Retinal pigment epithelial cell (primary cell): ENCODE measurements at regions not wholly inside any gene's neighbourhood (a gene's known extent, or its start where the extent isn't known, plus 50 kb on each side); places are given as distances from the start of the nearest gene placed in this dataset.

Experiments used
- DNase-seq: peaks from one replicate; pipeline ENCODE4 v3.0.0-alpha.2; 2010; ENCODE audit warnings: low read depth
- H3K4me3 ChIP-seq: 2 replicates; pipeline ENCODE4 v1.5.1; 2011; ENCODE audit warnings: mild to moderate bottlenecking, low read length, control low read depth, moderate library complexity
- TF ChIP-seq, protein P1 (sequence below): conservative IDR thresholded peaks from 2 replicates; pipeline ENCODE4 v1.5.1; 2011; ENCODE audit warnings: low read depth, low read length, control low read depth, inconsistent platforms

DNA sequence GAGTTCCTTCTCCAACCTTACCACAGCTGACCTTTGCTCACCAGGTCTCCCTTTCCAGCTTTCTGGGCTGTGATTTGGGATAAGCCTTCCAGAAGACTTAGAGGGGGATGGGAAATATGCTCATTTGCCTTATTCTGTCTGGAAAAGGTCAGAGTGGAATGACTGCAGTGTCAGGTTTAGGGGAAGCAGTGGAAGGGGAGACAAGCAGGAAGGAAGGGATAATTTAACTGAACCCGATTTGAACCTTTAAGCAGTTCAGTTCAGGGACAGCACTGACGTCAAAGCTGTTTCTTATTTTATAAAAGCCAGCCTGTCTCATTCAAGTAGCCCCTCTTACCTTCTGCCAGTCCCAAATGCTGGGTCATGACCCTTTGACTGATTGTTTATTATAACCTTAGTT lies 418.4 kb upstream of the RARB start:
- DNase-seq = peak; percentile 73
- H3K4me3 ChIP-seq = no peak overlapping the region
- TF ChIP-seq, protein P1, sequence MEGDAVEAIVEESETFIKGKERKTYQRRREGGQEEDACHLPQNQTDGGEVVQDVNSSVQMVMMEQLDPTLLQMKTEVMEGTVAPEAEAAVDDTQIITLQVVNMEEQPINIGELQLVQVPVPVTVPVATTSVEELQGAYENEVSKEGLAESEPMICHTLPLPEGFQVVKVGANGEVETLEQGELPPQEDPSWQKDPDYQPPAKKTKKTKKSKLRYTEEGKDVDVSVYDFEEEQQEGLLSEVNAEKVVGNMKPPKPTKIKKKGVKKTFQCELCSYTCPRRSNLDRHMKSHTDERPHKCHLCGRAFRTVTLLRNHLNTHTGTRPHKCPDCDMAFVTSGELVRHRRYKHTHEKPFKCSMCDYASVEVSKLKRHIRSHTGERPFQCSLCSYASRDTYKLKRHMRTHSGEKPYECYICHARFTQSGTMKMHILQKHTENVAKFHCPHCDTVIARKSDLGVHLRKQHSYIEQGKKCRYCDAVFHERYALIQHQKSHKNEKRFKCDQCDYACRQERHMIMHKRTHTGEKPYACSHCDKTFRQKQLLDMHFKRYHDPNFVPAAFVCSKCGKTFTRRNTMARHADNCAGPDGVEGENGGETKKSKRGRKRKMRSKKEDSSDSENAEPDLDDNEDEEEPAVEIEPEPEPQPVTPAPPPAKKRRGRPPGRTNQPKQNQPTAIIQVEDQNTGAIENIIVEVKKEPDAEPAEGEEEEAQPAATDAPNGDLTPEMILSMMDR = no peak

DNA sequence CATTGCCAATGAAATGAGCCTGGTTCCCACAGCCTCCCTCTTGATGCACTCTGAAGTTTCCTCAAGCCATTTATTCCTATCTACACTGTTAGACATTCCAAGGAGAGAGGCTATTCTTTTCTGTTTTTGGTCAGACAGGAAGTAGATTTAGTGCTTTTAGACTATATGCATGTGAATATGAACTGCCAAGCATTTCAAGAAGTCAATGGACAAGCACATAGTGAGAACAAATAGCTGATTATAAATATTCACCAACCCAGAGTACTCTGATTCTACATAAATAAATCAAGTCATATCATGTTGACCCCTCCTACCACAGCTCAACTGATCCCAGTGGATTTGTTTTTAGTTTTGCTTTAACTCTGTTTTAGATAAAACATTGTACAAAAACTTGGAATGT lies 412.5 kb upstream of the RARB start:
- TF ChIP-seq, protein P1 = no peak
- no peak overlapping the region for H3K4me3 ChIP-seq
- no peak for DNase-seq

DNA sequence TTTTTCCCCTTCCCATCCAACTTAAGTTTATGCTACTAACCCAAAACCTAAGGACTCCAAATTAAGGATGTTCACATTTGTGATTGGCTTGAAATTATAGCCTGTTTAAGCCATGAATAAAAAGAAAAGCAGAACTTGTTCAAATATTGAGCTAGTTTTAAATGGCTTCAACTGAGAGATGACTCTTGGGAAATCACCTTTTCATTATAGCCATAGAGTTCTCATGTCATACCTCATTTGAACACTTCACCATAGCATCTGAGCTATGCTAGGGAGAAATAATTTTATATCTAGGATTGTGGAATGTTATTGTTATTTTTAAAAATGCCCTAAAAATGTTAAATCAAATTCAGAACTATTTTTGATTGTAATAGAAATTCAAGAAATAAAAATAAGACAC lies 409.2 kb upstream of the RARB start:
- no peak overlapping the region for H3K4me3 ChIP-seq
- TF ChIP-seq, protein P1 = no peak
- DNase-seq = no peak

DNA sequence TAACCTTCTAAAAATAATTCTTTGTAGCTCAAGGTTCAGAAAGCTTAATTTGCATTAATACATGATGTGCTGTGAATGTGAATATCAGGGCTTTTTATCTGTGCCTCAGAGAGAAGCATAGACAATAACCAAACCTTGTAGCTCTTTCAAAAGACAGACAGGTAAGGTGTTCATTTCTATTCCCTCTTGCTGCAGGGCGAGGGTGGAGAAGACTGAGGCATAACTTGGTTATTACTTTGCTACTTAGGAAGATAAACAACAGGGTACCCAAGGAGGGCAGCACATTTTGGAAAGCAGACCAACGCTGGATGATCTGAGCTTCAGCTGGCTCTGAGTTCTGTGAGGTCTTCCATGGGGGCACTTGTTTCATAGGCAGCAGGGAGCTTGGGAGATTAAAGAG lies 408.6 kb upstream of the RARB start:
- no peak overlapping the region for H3K4me3 ChIP-seq
- TF ChIP-seq, protein P1 = no peak
- no peak for DNase-seq

DNA sequence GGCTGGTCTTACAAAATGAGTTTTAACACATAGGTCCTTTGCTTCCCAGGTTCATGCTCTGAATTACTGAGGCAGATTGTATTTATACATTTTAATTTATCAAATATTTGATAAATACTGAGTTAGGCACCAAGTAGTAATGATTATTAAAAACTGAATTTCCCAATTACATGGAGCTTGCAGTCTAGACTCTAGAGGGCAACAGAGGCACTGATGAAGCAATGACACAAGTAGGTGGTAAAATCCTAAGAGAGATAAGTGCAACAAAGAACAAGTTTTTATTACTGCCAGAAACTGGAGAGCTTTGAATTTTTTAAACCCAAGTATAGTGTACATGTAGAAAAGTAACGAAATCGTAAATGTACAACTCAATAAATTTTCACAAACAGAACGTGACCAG lies 406.2 kb upstream of the RARB start:
- TF ChIP-seq, protein P1 = peak; percentile 76
- H3K4me3 ChIP-seq = no peak overlapping the region
- no peak for DNase-seq

DNA sequence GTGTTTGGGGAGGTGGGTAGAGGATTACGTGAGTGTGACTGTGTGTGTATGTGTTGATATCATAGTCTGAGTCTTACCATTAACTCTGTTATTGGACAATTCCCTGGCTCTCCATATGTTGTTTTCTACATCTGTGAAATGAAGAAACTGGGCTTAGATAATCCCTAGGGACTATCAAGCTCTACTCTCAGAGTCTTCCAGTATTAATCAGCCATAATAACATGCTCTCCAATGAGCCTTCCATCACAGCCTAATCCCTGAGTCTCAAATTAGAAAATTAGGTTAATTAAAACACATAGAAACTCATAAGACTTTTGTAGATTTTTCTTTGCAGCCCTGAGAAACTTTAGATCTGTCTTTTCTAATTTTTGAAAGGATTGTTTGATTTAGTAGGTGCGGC lies 404.2 kb upstream of the RARB start:
- no peak for DNase-seq
- H3K4me3 ChIP-seq = no peak overlapping the region
- TF ChIP-seq, protein P1 = no peak

DNA sequence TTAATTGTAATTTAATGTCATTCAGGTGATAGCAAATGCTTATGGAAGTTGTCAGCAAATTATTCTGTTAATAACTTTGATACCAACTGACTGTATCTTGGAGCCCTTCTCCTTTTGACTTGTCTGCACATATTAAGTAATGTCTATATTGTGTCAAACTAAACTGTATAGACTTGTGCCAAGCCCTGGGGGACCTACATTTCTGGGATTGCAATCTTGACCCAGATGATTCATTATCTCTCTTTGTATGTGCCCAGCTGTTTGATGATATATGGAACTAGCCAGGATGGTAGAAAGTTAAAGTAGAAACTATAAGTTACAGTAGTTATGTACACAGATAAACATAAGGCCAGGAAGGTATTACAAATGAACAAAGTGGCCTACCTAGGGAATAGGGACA lies 402.8 kb upstream of the RARB start:
- no peak for DNase-seq
- TF ChIP-seq, protein P1 = no peak
- H3K4me3 ChIP-seq = no peak overlapping the region
